Liver (tissue), 8 donors: ENCODE measurements at regions not wholly inside any gene's neighbourhood (a gene's known extent, or its start where the extent isn't known, plus 50 kb on each side); places are given as distances from the start of the nearest gene placed in this dataset.

Source experiments
- DNase-seq: peaks from one replicate; pipeline ENCODE4 v3.0.0-alpha.2; 2017; ENCODE audit warnings: low spot score
- H3K27ac ChIP-seq, 2 donors: one replicate each; pipeline ENCODE4 v1.7.0; 2013; ENCODE audit warnings: inconsistent platforms in 2 of 2, low read length in 2 of 2, control low read depth in 1 of 2, low read depth in 1 of 2, mild to moderate bottlenecking in 1 of 2
- H3K27me3 ChIP-seq, 4 donors: one replicate each; pipeline versions ENCODE4 v1.6.1 to v1.7.0; 2013; ENCODE audit warnings: low read length in 3 of 4, inconsistent platforms in 1 of 4, mild to moderate bottlenecking in 1 of 4, moderate library complexity in 1 of 4; ENCODE audit not compliant: control insufficient read depth in 4 of 4, insufficient read depth in 4 of 4
- H3K36me3 ChIP-seq, 4 donors: one replicate each; pipeline versions ENCODE4 v1.6.1 to v1.7.0; 2013; ENCODE audit warnings: low read length in 3 of 4, mild to moderate bottlenecking in 3 of 4, low read depth in 1 of 4, moderate library complexity in 1 of 4; ENCODE audit not compliant: control insufficient read depth in 4 of 4, insufficient read depth in 3 of 4
- H3K4me1 ChIP-seq, 4 donors: one replicate each; pipeline versions ENCODE4 v1.6.1 to v1.7.0; 2013; ENCODE audit warnings: low read length in 3 of 4, mild to moderate bottlenecking in 3 of 4, moderate library complexity in 1 of 4; ENCODE audit not compliant: control insufficient read depth in 4 of 4, insufficient read depth in 4 of 4
- H3K4me3 ChIP-seq, 3 donors: one replicate each; pipeline versions ENCODE4 v1.6.1 to v1.7.0; 2013; ENCODE audit warnings: low read length in 3 of 3, control low read depth in 1 of 3, low read depth in 1 of 3, mild to moderate bottlenecking in 1 of 3
- H3K9ac ChIP-seq, 2 donors: one replicate each; pipeline ENCODE4 v1.7.0; 2013; ENCODE audit warnings: low read length in 2 of 2, mild to moderate bottlenecking in 2 of 2, moderate library complexity in 2 of 2, control low read depth in 1 of 2, low read depth in 1 of 2
- H3K9me3 ChIP-seq, 4 donors: one replicate each; pipeline versions ENCODE4 v1.6.1 to v1.7.0; 2013; ENCODE audit warnings: low read length in 3 of 4; ENCODE audit not compliant: control insufficient read depth in 4 of 4
- FOXA1 ChIP-seq: IDR thresholded peaks from 2 replicates; pipeline ENCODE4 v1.6.1; 2016; ENCODE audit warnings: antibody characterized with exemption
- FOXA2 ChIP-seq: IDR thresholded peaks from 2 replicates; pipeline ENCODE4 v1.6.1; 2016; ENCODE audit warnings: antibody characterized with exemption
- GABPA ChIP-seq, 2 donors: IDR thresholded peaks in 1 of 2; conservative IDR thresholded peaks in 1 of 2; 2 replicates each; pipeline ENCODE4 v1.6.1; 2016; ENCODE audit warnings: antibody characterized with exemption in 2 of 2, mild to moderate bottlenecking in 1 of 2, moderate library complexity in 1 of 2
- HNF4A ChIP-seq, 2 donors: conservative IDR thresholded peaks; 2 replicates each; pipeline ENCODE4 v1.6.1; 2016; ENCODE audit warnings: antibody characterized with exemption in 2 of 2, mild to moderate bottlenecking in 2 of 2
- HNF4G ChIP-seq: IDR thresholded peaks from 2 replicates; pipeline ENCODE4 v1.6.1; 2016; ENCODE audit warnings: antibody characterized with exemption
- JUND ChIP-seq, 2 donors: IDR thresholded peaks; 2 replicates each; pipeline ENCODE4 v1.6.1; 2016; ENCODE audit warnings: antibody characterized with exemption in 2 of 2
- MAX ChIP-seq: IDR thresholded peaks from 2 replicates; pipeline ENCODE4 v1.6.1; 2016; ENCODE audit warnings: antibody characterized with exemption
- NR2F2 ChIP-seq: IDR thresholded peaks from 2 replicates; pipeline ENCODE4 v1.6.1; 2016; ENCODE audit warnings: antibody characterized with exemption
- RAD21 ChIP-seq, 2 donors: IDR thresholded peaks; 2 replicates each; pipeline ENCODE4 v1.6.1; 2016; ENCODE audit warnings: antibody characterized with exemption in 2 of 2, mild to moderate bottlenecking in 2 of 2
- RXRA ChIP-seq, 2 donors: IDR thresholded peaks; 2 replicates each; pipeline ENCODE4 v1.6.1; 2017 to 2018; ENCODE audit warnings: antibody characterized with exemption in 2 of 2, mild to moderate bottlenecking in 1 of 2
- TAF1 ChIP-seq: conservative IDR thresholded peaks from 2 replicates; pipeline ENCODE4 v1.6.1; 2016; ENCODE audit warnings: antibody characterized with exemption, mild to moderate bottlenecking
- YY1 ChIP-seq: IDR thresholded peaks from 2 replicates; pipeline ENCODE4 v1.6.1; 2016; ENCODE audit warnings: antibody characterized with exemption, mild to moderate bottlenecking
- ZBTB33 ChIP-seq: IDR thresholded peaks from 2 replicates; pipeline ENCODE4 v1.6.1; 2016; ENCODE audit warnings: antibody characterized with exemption
- WGBS: extraction: QIAGEN DNeasy Blood & Tissue Kit; methylation state at CpG from one replicate; pipeline ENCODE4 v1.1.7; 2013; 5-methylcytosine and 5-hydroxymethylcytosine counted together
- TF ChIP-seq, protein P1 (sequence below): fragments of 150-350 bp; IDR thresholded peaks from 2 replicates; pipeline ENCODE4 v1.5.1; 2017; ENCODE audit warnings: improper control_type of control experiment, low read depth, low read length; ENCODE audit not compliant: missing input control
- TF ChIP-seq, protein P2 (sequence below): IDR thresholded peaks from 2 replicates; pipeline ENCODE4 v1.6.1; 2016; ENCODE audit warnings: antibody characterized with exemption, mild to moderate bottlenecking
- TF ChIP-seq, protein P3 (sequence below): IDR thresholded peaks from 2 replicates; pipeline ENCODE4 v1.6.1; 2016; ENCODE audit warnings: antibody characterized with exemption
- donor health status: healthy.
- donor health status: healthy.
- donor health status: healthy.
- donor health status: healthy.
- donor health status: healthy.

- no peak overlapping the region for H3K9ac ChIP-seq
- TF ChIP-seq GABPA (IDR thresholded peaks at IDR 0.05 in 1 of 2, conservative IDR thresholded peaks at IDR 0.05 in 1 of 2) = no peak
- no peak for TF ChIP-seq JUND (IDR thresholded peaks at IDR 0.05)
- no peak for TF ChIP-seq RXRA (IDR thresholded peaks at IDR 0.05)
- TF ChIP-seq, protein P1, sequence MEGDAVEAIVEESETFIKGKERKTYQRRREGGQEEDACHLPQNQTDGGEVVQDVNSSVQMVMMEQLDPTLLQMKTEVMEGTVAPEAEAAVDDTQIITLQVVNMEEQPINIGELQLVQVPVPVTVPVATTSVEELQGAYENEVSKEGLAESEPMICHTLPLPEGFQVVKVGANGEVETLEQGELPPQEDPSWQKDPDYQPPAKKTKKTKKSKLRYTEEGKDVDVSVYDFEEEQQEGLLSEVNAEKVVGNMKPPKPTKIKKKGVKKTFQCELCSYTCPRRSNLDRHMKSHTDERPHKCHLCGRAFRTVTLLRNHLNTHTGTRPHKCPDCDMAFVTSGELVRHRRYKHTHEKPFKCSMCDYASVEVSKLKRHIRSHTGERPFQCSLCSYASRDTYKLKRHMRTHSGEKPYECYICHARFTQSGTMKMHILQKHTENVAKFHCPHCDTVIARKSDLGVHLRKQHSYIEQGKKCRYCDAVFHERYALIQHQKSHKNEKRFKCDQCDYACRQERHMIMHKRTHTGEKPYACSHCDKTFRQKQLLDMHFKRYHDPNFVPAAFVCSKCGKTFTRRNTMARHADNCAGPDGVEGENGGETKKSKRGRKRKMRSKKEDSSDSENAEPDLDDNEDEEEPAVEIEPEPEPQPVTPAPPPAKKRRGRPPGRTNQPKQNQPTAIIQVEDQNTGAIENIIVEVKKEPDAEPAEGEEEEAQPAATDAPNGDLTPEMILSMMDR = no peak
- no peak for TF ChIP-seq HNF4G
- no peak for TF ChIP-seq FOXA2
- TF ChIP-seq MAX = no peak
- TF ChIP-seq RAD21 (IDR thresholded peaks at IDR 0.05) = no peak
- no peak for TF ChIP-seq YY1
- DNase-seq = no peak
- peaks cover 0 to 4% (median 0%) of the 10 kb centered on the region in 4 donors for H3K4me1 ChIP-seq
- 27% methylated on average over 1 of the region's 1 CpG for WGBS
- H3K4me3 ChIP-seq = no peak overlapping the region
- no peaks in the 10 kb centered on the region for H3K36me3 ChIP-seq
- H3K9me3 ChIP-seq = no peaks in the 10 kb centered on the region
- no peak overlapping the region for H3K27ac ChIP-seq
- H3K27me3 ChIP-seq = no peaks in the 10 kb centered on the region
Measured at GRCh38 chr1:73943270-73943669, 254.7 kb downstream of the LRRIQ3 start.

DNA sequence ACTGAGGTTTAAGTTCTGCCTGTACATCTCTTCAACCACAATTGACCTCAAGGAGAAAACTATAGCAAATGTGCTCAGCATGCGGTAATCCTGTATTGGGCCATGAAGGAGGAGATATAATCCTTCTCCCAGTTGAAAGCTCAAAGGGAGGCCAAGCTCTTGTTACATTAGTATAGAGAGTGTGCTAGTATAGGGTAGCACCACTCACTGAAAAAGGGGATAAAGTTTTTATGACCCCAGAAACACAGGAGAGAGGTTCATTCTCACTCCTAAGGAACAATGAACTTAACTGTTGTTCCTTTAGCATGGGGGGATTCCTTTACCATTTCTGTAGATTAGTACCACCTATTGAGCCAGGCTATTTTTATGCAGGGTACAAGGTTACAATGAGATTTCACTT is 267.7 kb downstream of the LRRIQ3 start:
- Histone ChIP-seq H3K27me3 (no peaks in the 10 kb centered on the region), H3K4me1 (no peaks in the 10 kb centered on the region), H3K9ac (no peak overlapping the region), H3K4me3 (no peak overlapping the region), H3K27ac (no peak overlapping the region), H3K9me3 (no peaks in the 10 kb centered on the region), H3K36me3 (no peaks in the 10 kb centered on the region)
- TF ChIP-seq YY1 = no peak
- TF ChIP-seq, protein P2, sequence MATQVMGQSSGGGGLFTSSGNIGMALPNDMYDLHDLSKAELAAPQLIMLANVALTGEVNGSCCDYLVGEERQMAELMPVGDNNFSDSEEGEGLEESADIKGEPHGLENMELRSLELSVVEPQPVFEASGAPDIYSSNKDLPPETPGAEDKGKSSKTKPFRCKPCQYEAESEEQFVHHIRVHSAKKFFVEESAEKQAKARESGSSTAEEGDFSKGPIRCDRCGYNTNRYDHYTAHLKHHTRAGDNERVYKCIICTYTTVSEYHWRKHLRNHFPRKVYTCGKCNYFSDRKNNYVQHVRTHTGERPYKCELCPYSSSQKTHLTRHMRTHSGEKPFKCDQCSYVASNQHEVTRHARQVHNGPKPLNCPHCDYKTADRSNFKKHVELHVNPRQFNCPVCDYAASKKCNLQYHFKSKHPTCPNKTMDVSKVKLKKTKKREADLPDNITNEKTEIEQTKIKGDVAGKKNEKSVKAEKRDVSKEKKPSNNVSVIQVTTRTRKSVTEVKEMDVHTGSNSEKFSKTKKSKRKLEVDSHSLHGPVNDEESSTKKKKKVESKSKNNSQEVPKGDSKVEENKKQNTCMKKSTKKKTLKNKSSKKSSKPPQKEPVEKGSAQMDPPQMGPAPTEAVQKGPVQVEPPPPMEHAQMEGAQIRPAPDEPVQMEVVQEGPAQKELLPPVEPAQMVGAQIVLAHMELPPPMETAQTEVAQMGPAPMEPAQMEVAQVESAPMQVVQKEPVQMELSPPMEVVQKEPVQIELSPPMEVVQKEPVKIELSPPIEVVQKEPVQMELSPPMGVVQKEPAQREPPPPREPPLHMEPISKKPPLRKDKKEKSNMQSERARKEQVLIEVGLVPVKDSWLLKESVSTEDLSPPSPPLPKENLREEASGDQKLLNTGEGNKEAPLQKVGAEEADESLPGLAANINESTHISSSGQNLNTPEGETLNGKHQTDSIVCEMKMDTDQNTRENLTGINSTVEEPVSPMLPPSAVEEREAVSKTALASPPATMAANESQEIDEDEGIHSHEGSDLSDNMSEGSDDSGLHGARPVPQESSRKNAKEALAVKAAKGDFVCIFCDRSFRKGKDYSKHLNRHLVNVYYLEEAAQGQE = no peak
- no peak for DNase-seq
- 97% methylated on average over 1 of the region's 1 CpG for WGBS

DNA sequence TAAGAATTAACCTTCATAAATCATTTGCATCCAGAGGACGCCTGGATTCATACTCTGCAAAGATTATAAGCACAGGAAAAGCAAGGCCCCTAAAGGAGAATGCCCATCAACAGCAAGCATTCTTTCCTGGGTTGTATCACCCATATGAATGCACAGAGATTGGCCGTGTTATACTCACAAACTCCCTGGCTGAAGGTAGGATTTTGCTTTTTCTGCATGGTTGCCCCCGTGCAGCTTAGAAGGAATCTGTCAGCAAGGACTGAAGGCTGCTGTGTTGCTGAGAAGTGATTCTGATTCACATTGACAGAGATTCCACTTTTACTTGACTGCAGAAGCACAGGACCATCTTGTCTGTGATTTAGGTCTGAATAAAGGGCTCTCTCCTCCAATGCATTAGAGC is 283.0 kb downstream of the LRRIQ3 start:
- no peaks in the 10 kb centered on the region for H3K4me1 ChIP-seq
- no peak for DNase-seq
- H3K27ac ChIP-seq = no peak overlapping the region
- no peak for TF ChIP-seq ZBTB33
- no peak for TF ChIP-seq MAX
- TF ChIP-seq GABPA (IDR thresholded peaks at IDR 0.05 in 1 of 2, conservative IDR thresholded peaks at IDR 0.05 in 1 of 2) = no peak
- TF ChIP-seq TAF1 = no peak
- TF ChIP-seq FOXA1 = no peak
- no peak for TF ChIP-seq NR2F2
- TF ChIP-seq, protein P3, sequence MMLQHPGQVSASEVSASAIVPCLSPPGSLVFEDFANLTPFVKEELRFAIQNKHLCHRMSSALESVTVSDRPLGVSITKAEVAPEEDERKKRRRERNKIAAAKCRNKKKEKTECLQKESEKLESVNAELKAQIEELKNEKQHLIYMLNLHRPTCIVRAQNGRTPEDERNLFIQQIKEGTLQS = no peak
- no peak for TF ChIP-seq HNF4A (conservative IDR thresholded peaks at IDR 0.05)
- TF ChIP-seq RAD21 (IDR thresholded peaks at IDR 0.05) = no peak
- H3K36me3 ChIP-seq = no peaks in the 10 kb centered on the region
- no peak overlapping the region for H3K4me3 ChIP-seq
- no peak overlapping the region for H3K9ac ChIP-seq
- H3K27me3 ChIP-seq = no peaks in the 10 kb centered on the region
- 47% methylated on average over 3 of the region's 3 CpGs for WGBS
- no peaks in the 10 kb centered on the region for H3K9me3 ChIP-seq
